Peyer's patch (tissue), 4 donors: ENCODE measurements at regions not wholly inside any gene's neighbourhood (a gene's known extent, or its start where the extent isn't known, plus 50 kb on each side); places are given as distances from the start of the nearest gene placed in this dataset.

Experiments used
- POLR2A ChIP-seq, 2 donors: fragments of 450-650 bp; IDR thresholded peaks; one replicate each; pipeline ENCODE4 v1.5.1; 2017; ENCODE audit warnings: antibody characterized with exemption in 2 of 2, mild to moderate bottlenecking in 2 of 2, moderate library complexity in 2 of 2
- TF ChIP-seq, protein P1 (sequence below), 6 experiments: fragments of 450-650 bp in 4 of 6; fragments of 200-600 bp in 2 of 6; sonication (generic) in 1 of 6; IDR thresholded peaks; one replicate each; pipeline ENCODE4 v1.5.1; 2017 to 2019; ENCODE audit warnings: antibody characterized with exemption in 6 of 6, mild to moderate bottlenecking in 3 of 6, moderate library complexity in 1 of 6

DNA sequence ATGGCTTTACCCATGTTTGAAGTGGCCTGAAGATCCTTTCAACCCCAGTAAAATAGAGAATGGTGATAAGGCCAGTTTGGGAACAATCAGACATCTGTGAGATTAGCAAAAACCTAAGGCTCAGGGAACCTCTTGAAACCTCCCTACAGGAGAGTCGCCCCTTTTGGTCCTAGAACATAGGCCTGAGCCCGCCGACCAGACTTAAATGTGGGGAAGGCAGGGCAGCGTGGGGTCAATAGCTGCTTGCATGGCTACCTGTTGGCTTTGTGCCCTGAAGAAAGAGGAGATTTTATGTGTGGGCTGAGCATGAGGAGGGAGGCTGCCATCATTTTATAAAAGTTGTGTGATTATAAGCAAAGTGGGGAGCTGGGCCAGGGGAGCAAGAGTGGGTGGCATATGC, 97.6 kb upstream of the TBX20 start:
- TF ChIP-seq POLR2A (IDR thresholded peaks at IDR 0.05), result no peak
- TF ChIP-seq, protein P1, sequence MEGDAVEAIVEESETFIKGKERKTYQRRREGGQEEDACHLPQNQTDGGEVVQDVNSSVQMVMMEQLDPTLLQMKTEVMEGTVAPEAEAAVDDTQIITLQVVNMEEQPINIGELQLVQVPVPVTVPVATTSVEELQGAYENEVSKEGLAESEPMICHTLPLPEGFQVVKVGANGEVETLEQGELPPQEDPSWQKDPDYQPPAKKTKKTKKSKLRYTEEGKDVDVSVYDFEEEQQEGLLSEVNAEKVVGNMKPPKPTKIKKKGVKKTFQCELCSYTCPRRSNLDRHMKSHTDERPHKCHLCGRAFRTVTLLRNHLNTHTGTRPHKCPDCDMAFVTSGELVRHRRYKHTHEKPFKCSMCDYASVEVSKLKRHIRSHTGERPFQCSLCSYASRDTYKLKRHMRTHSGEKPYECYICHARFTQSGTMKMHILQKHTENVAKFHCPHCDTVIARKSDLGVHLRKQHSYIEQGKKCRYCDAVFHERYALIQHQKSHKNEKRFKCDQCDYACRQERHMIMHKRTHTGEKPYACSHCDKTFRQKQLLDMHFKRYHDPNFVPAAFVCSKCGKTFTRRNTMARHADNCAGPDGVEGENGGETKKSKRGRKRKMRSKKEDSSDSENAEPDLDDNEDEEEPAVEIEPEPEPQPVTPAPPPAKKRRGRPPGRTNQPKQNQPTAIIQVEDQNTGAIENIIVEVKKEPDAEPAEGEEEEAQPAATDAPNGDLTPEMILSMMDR (IDR thresholded peaks at IDR 0.05), result no peak
